ENCODE measurements at regions not wholly inside any gene's neighbourhood (a gene's known extent, or its start where the extent isn't known, plus 50 kb on each side); places are given as distances from the start of the nearest gene placed in this dataset.

GRCh38 chr11:69934861-69935494, 115.8 kb upstream of the FGF3 start:
- intact Hi-C loops (cut with micrococcal nuclease): no loop called here
- no peaks in the 10 kb centered on the region for H3K9me3 Mint-ChIP-seq
- peaks cover 8% of the 10 kb centered on the region for H3K27me3 Mint-ChIP-seq
- DNase-seq: no peak
- no peaks in the 10 kb centered on the region for H3K4me1 Mint-ChIP-seq
- no peak overlapping the region for H3K4me3 Mint-ChIP-seq
- H3K36me3 Mint-ChIP-seq (ENCODE audit: low read depth): no peaks in the 10 kb centered on the region
- H3K27ac Mint-ChIP-seq: no peak overlapping the region

GRCh38 chr11:69935941-69936505, 116.8 kb upstream of the FGF3 start:
- no peak for DNase-seq
- H3K4me1 Mint-ChIP-seq: no peaks in the 10 kb centered on the region
- H3K9me3 Mint-ChIP-seq: no peaks in the 10 kb centered on the region
- peaks cover 8% of the 10 kb centered on the region for H3K27me3 Mint-ChIP-seq
- H3K4me3 Mint-ChIP-seq: no peak overlapping the region
- intact Hi-C loops (cut with micrococcal nuclease): no loop called here
- no peaks in the 10 kb centered on the region for H3K36me3 Mint-ChIP-seq (ENCODE audit: low read depth)
- no peak overlapping the region for H3K27ac Mint-ChIP-seq

- peaks cover 8% of the 10 kb centered on the region for H3K27me3 Mint-ChIP-seq
- H3K4me1 Mint-ChIP-seq: no peaks in the 10 kb centered on the region
- no peaks in the 10 kb centered on the region for H3K36me3 Mint-ChIP-seq (ENCODE audit: low read depth)
- H3K4me3 Mint-ChIP-seq: no peak overlapping the region
- intact Hi-C loops (cut with micrococcal nuclease): no loop called here
- no peak overlapping the region for H3K27ac Mint-ChIP-seq
- DNase-seq: no peak
- no peaks in the 10 kb centered on the region for H3K9me3 Mint-ChIP-seq
Measured at GRCh38 chr11:69936771-69937170, 117.6 kb upstream of the FGF3 start.

GRCh38 chr11:69938206-69938605, 119.0 kb upstream of the FGF3 start:
- Mint-ChIP-seq H3K27me3 (peaks cover 8% of the 10 kb centered on the region), H3K9me3 (no peaks in the 10 kb centered on the region), H3K4me1 (no peaks in the 10 kb centered on the region), H3K4me3 (no peak overlapping the region), H3K36me3 (ENCODE audit: low read depth) (no peaks in the 10 kb centered on the region), H3K27ac (no peak overlapping the region)
- no peak for DNase-seq
- intact Hi-C loops (cut with micrococcal nuclease): no loop called here

- DNase-seq: no peak
- Mint-ChIP-seq H3K27ac (no peak overlapping the region), H3K9me3 (no peaks in the 10 kb centered on the region), H3K36me3 (ENCODE audit: low read depth) (no peaks in the 10 kb centered on the region), H3K4me1 (no peaks in the 10 kb centered on the region), H3K27me3 (peaks cover 3% of the 10 kb centered on the region), H3K4me3 (no peak overlapping the region)
- intact Hi-C loops (cut with micrococcal nuclease): no loop called here
Measured at GRCh38 chr11:69939551-69940245, 120.5 kb upstream of the FGF3 start.

- Mint-ChIP-seq H3K9me3 (no peaks in the 10 kb centered on the region), H3K4me1 (no peaks in the 10 kb centered on the region), H3K4me3 (no peak overlapping the region), H3K36me3 (ENCODE audit: low read depth) (no peaks in the 10 kb centered on the region), H3K27me3 (peaks cover 2% of the 10 kb centered on the region), H3K27ac (no peak overlapping the region)
- intact Hi-C loops (cut with micrococcal nuclease): no loop called here
- DNase-seq: no peak
Measured at GRCh38 chr11:69940246-69940610, 121.0 kb upstream of the FGF3 start.

- no peaks in the 10 kb centered on the region for H3K27me3 Mint-ChIP-seq
- intact Hi-C loops (cut with micrococcal nuclease): no loop called here
Measured at GRCh38 chr11:69941546-69942332, 122.5 kb upstream of the FGF3 start.

GRCh38 chr11:69942333-69942820, 123.2 kb upstream of the FGF3 start:
- H3K27me3 Mint-ChIP-seq: no peaks in the 10 kb centered on the region
- no peaks in the 10 kb centered on the region for H3K36me3 Mint-ChIP-seq (ENCODE audit: low read depth)
- no peaks in the 10 kb centered on the region for H3K4me1 Mint-ChIP-seq
- no peak for DNase-seq
- intact Hi-C loops (cut with micrococcal nuclease): no loop called here
- H3K9me3 Mint-ChIP-seq: no peaks in the 10 kb centered on the region
- no peak overlapping the region for H3K4me3 Mint-ChIP-seq
- H3K27ac Mint-ChIP-seq: no peak overlapping the region

More at GRCh38 chr11:69941546-69942332, 122.5 kb upstream of the FGF3 start:
- H3K9me3 Mint-ChIP-seq: no peaks in the 10 kb centered on the region
- no peak overlapping the region for H3K27ac Mint-ChIP-seq
- no peak for DNase-seq
- H3K36me3 Mint-ChIP-seq (ENCODE audit: low read depth): no peaks in the 10 kb centered on the region
- no peaks in the 10 kb centered on the region for H3K4me1 Mint-ChIP-seq
- H3K4me3 Mint-ChIP-seq: no peak overlapping the region

GRCh38 chr11:69943066-69943465, 123.8 kb upstream of the FGF3 start:
- Mint-ChIP-seq H3K27me3 (no peaks in the 10 kb centered on the region), H3K36me3 (ENCODE audit: low read depth) (no peaks in the 10 kb centered on the region), H3K4me3 (no peak overlapping the region), H3K27ac (no peak overlapping the region), H3K9me3 (no peaks in the 10 kb centered on the region), H3K4me1 (no peaks in the 10 kb centered on the region)
- intact Hi-C loops (cut with micrococcal nuclease): no loop called here
- DNase-seq: no peak

GRCh38 chr11:69943506-69943905, 124.3 kb upstream of the FGF3 start:
- Mint-ChIP-seq H3K4me3 (no peak overlapping the region), H3K27ac (no peak overlapping the region), H3K36me3 (ENCODE audit: low read depth) (no peaks in the 10 kb centered on the region), H3K9me3 (no peaks in the 10 kb centered on the region), H3K4me1 (no peaks in the 10 kb centered on the region), H3K27me3 (no peaks in the 10 kb centered on the region)
- intact Hi-C loops (cut with micrococcal nuclease): no loop called here
- DNase-seq: no peak

- Mint-ChIP-seq H3K27me3 (no peaks in the 10 kb centered on the region), H3K4me3 (no peak overlapping the region), H3K27ac (no peak overlapping the region), H3K36me3 (ENCODE audit: low read depth) (no peaks in the 10 kb centered on the region), H3K9me3 (no peaks in the 10 kb centered on the region), H3K4me1 (no peaks in the 10 kb centered on the region)
- no peak for DNase-seq
- intact Hi-C loops (cut with micrococcal nuclease): no loop called here
Measured at GRCh38 chr11:69944146-69944795, 125.1 kb upstream of the FGF3 start.

GRCh38 chr11:69945157-69945556, 125.9 kb upstream of the FGF3 start:
- Mint-ChIP-seq H3K4me3 (no peak overlapping the region), H3K27ac (no peak overlapping the region), H3K27me3 (no peaks in the 10 kb centered on the region), H3K4me1 (no peaks in the 10 kb centered on the region), H3K36me3 (ENCODE audit: low read depth) (no peaks in the 10 kb centered on the region), H3K9me3 (no peaks in the 10 kb centered on the region)
- no peak for DNase-seq
- intact Hi-C loops (cut with micrococcal nuclease): no loop called here

- no peaks in the 10 kb centered on the region for H3K4me1 Mint-ChIP-seq
- H3K27ac Mint-ChIP-seq: no peak overlapping the region
- H3K36me3 Mint-ChIP-seq (ENCODE audit: low read depth): no peaks in the 10 kb centered on the region
- no peak for DNase-seq
- no peak overlapping the region for H3K4me3 Mint-ChIP-seq
- H3K9me3 Mint-ChIP-seq: no peaks in the 10 kb centered on the region
- no peaks in the 10 kb centered on the region for H3K27me3 Mint-ChIP-seq
- intact Hi-C loops (cut with micrococcal nuclease): no loop called here
Measured at GRCh38 chr11:69947059-69947792, 128.0 kb upstream of the FGF3 start.
